ENCODE measurements at regions not wholly inside any gene's neighbourhood (a gene's known extent, or its start where the extent isn't known, plus 50 kb on each side); places are given as distances from the start of the nearest gene placed in this dataset.

- no peak overlapping the region for H3K4me2 ChIP-seq (ENCODE audit: low read length)
- H3K27me3 ChIP-seq (ENCODE audit: low read length), result no peaks in the 10 kb centered on the region
- no peak for TF ChIP-seq CTCF (conservative IDR thresholded peaks at IDR 0.05; ENCODE audit: low read depth, low read length)
- TF ChIP-seq EZH2phosphoT487 (IDR thresholded peaks at IDR 0.05; ENCODE audit: borderline replicate concordance, low read length), result no peak
- no peak for TF ChIP-seq EZH2 (IDR thresholded peaks at IDR 0.05; ENCODE audit: low read length, unreplicated experiment)
- no peak overlapping the region for H3K9ac ChIP-seq (ENCODE audit: low read length)
- ChIA-PET POLR2A (ENCODE audit: unreplicated experiment) (no interaction called here), CTCF (no interaction called here)
- BruUV-seq (replicated peaks), result no TSS peak
- no peak overlapping the region for H3K27ac ChIP-seq (ENCODE audit: low read length)
- no peaks in the 10 kb centered on the region for H3K4me1 ChIP-seq (ENCODE audit: insufficient read depth, low read length)
- no peaks in the 10 kb centered on the region for H3K9me3 ChIP-seq (ENCODE audit: low read length)
- no peaks in the 10 kb centered on the region for H3K9me2 ChIP-seq (replicated peaks; ENCODE audit: low read length)
- intact Hi-C loops (cut with micrococcal nuclease), result no loop called here
- ATAC-seq (no peak), DNase-seq (no peak)
- no peaks in the 10 kb centered on the region for H3F3A ChIP-seq (ENCODE audit: low read length, unreplicated experiment)
- no peak overlapping the region for H2AFZ ChIP-seq (ENCODE audit: low read length)
- H3K79me2 ChIP-seq (ENCODE audit: low read length), result no peaks in the 10 kb centered on the region
- H3K4me3 ChIP-seq (ENCODE audit: low read length), result no peak overlapping the region
- H4K20me1 ChIP-seq (ENCODE audit: low read length), result no peaks in the 10 kb centered on the region
- H3K36me3 ChIP-seq (ENCODE audit: low read depth, low read length), result no peaks in the 10 kb centered on the region
Observed at GRCh38 chr9:14389657-14390056, 75.7 kb upstream of the NFIB start.

- Histone ChIP-seq H3K9me3 (ENCODE audit: low read length) (no peaks in the 10 kb centered on the region), H3K9ac (ENCODE audit: low read length) (no peak overlapping the region), H3K4me3 (ENCODE audit: low read length) (no peak overlapping the region), H3K27me3 (ENCODE audit: low read length) (no peaks in the 10 kb centered on the region), H3K4me2 (ENCODE audit: low read length) (no peak overlapping the region), H3K36me3 (ENCODE audit: low read depth, low read length) (no peaks in the 10 kb centered on the region), H3K79me2 (ENCODE audit: low read length) (no peaks in the 10 kb centered on the region), H2AFZ (ENCODE audit: low read length) (no peak overlapping the region), H3K4me1 (ENCODE audit: insufficient read depth, low read length) (no peaks in the 10 kb centered on the region), H3F3A (ENCODE audit: low read length, unreplicated experiment) (no peaks in the 10 kb centered on the region), H3K27ac (ENCODE audit: low read length) (no peak overlapping the region), H4K20me1 (ENCODE audit: low read length) (no peaks in the 10 kb centered on the region), H3K9me2 (replicated peaks; ENCODE audit: low read length) (no peaks in the 10 kb centered on the region)
- intact Hi-C loops (cut with micrococcal nuclease), result no loop called here
- ChIA-PET CTCF (no interaction called here), POLR2A (ENCODE audit: unreplicated experiment) (no interaction called here)
- no peak for DNase-seq
- no TSS peak for BruUV-seq (replicated peaks)
- TF ChIP-seq CTCF (conservative IDR thresholded peaks at IDR 0.05; ENCODE audit: low read depth, low read length), result no peak
- no peak for TF ChIP-seq EZH2phosphoT487 (IDR thresholded peaks at IDR 0.05; ENCODE audit: borderline replicate concordance, low read length)
- TF ChIP-seq EZH2 (IDR thresholded peaks at IDR 0.05; ENCODE audit: low read length, unreplicated experiment), result no peak
- no peak for ATAC-seq
Observed at GRCh38 chr9:14389146-14389545, 75.2 kb upstream of the NFIB start.

- ATAC-seq (no peak), DNase-seq (no peak)
- intact Hi-C loops (cut with micrococcal nuclease), result no loop called here
- H3K9me3 ChIP-seq (ENCODE audit: low read length), result no peaks in the 10 kb centered on the region
- H3K27me3 ChIP-seq (ENCODE audit: low read length), result no peaks in the 10 kb centered on the region
- no peaks in the 10 kb centered on the region for H3K36me3 ChIP-seq (ENCODE audit: low read depth, low read length)
- H3K4me2 ChIP-seq (ENCODE audit: low read length), result no peak overlapping the region
- H3K9ac ChIP-seq (ENCODE audit: low read length), result no peak overlapping the region
- ChIA-PET CTCF (no interaction called here), POLR2A (ENCODE audit: unreplicated experiment) (no interaction called here)
- no peaks in the 10 kb centered on the region for H3K4me1 ChIP-seq (ENCODE audit: insufficient read depth, low read length)
- TF ChIP-seq CTCF (conservative IDR thresholded peaks at IDR 0.05; ENCODE audit: low read depth, low read length) (no peak), EZH2phosphoT487 (IDR thresholded peaks at IDR 0.05; ENCODE audit: borderline replicate concordance, low read length) (no peak), EZH2 (IDR thresholded peaks at IDR 0.05; ENCODE audit: low read length, unreplicated experiment) (no peak)
- H3K9me2 ChIP-seq (replicated peaks; ENCODE audit: low read length), result no peaks in the 10 kb centered on the region
- H4K20me1 ChIP-seq (ENCODE audit: low read length), result no peaks in the 10 kb centered on the region
- no peak overlapping the region for H3K27ac ChIP-seq (ENCODE audit: low read length)
- no peak overlapping the region for H3K4me3 ChIP-seq (ENCODE audit: low read length)
- no peak overlapping the region for H2AFZ ChIP-seq (ENCODE audit: low read length)
- no peaks in the 10 kb centered on the region for H3F3A ChIP-seq (ENCODE audit: low read length, unreplicated experiment)
- H3K79me2 ChIP-seq (ENCODE audit: low read length), result no peaks in the 10 kb centered on the region
- no TSS peak for BruUV-seq (replicated peaks)
Observed at GRCh38 chr9:14383773-14384172, 69.8 kb upstream of the NFIB start.

Measured in PC-3 (cell line).